ENCODE measurements at regions not wholly inside any gene's neighbourhood (a gene's known extent, or its start where the extent isn't known, plus 50 kb on each side); places are given as distances from the start of the nearest gene placed in this dataset.

DNA sequence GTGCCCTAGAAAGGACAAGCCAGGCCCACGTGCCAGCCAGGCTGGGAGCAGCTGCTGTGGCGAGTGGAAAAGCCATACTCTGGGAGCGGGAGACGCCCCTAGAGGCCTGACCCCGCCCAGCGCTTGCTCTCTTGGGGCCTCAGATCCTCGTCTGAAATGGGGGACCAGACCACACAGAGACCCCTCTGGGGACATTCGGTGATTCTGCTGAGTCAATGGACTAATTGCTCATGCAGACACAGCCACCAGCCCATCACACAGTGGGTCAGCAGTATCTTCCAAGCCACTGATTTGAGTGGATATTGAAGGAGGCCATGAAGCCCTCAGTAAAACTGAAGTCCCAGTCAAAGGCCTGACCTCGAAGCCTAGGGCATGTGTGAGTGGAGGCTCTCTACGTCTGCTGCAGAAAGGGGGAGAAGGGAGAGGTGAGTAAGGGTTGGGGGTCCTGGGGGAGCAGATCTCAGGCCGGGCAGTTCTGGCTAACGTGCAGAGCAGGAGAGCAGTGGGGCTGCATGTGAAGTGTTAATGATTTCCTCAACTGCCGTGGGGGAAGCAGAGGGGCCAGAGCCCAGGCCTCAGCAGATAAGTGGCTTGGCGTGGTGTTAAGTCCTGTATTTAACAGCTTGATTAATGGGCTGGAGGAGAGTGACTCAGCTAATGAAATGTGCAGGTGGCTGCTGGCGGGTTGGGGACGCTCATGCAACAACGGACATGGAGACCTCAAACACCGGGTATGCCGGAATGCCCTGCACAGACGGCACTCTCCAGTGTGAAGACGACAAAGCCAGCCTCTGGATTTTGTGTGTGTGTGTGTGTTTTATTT, 104.4 kb upstream of the TWIST2 start:
- no peak for DNase-seq
- intact Hi-C loops (cut with micrococcal nuclease), result no loop called here
- Mint-ChIP-seq H3K9me3 (no peaks in the 10 kb centered on the region), H3K27me3 (peaks cover 6% of the 10 kb centered on the region), H3K27ac (no peak overlapping the region), H3K4me1 (no peaks in the 10 kb centered on the region), H3K4me3 (no peak overlapping the region), H3K36me3 (ENCODE audit: low read depth) (no peaks in the 10 kb centered on the region)
- POLR2A ChIA-PET, result no interaction called here
- TF ChIP-seq, protein P1, sequence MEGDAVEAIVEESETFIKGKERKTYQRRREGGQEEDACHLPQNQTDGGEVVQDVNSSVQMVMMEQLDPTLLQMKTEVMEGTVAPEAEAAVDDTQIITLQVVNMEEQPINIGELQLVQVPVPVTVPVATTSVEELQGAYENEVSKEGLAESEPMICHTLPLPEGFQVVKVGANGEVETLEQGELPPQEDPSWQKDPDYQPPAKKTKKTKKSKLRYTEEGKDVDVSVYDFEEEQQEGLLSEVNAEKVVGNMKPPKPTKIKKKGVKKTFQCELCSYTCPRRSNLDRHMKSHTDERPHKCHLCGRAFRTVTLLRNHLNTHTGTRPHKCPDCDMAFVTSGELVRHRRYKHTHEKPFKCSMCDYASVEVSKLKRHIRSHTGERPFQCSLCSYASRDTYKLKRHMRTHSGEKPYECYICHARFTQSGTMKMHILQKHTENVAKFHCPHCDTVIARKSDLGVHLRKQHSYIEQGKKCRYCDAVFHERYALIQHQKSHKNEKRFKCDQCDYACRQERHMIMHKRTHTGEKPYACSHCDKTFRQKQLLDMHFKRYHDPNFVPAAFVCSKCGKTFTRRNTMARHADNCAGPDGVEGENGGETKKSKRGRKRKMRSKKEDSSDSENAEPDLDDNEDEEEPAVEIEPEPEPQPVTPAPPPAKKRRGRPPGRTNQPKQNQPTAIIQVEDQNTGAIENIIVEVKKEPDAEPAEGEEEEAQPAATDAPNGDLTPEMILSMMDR (IDR thresholded peaks at IDR 0.05), result no peak
- CTCF ChIA-PET, result no interaction called here
- ATAC-seq (ENCODE audit: low read depth), result no peak

GRCh38 chr2:238744951-238745350, 102.9 kb upstream of the TWIST2 start:
- Mint-ChIP-seq H3K27ac (no peak overlapping the region), H3K36me3 (ENCODE audit: low read depth) (no peaks in the 10 kb centered on the region), H3K27me3 (peaks cover 4% of the 10 kb centered on the region), H3K4me3 (no peak overlapping the region), H3K4me1 (no peaks in the 10 kb centered on the region), H3K9me3 (peaks cover 7% of the 10 kb centered on the region)
- CTCF ChIA-PET, result no interaction called here
- TF ChIP-seq, protein P1 (IDR thresholded peaks at IDR 0.05), result no peak
- no peak for DNase-seq
- ATAC-seq (ENCODE audit: low read depth), result no peak
- intact Hi-C loops (cut with micrococcal nuclease), result no loop called here
- POLR2A ChIA-PET, result no interaction called here

- TF ChIP-seq, protein P1 (IDR thresholded peaks at IDR 0.05), result no peak
- DNase-seq, result no peak
- H3K4me3 Mint-ChIP-seq, result no peak overlapping the region
- no peak overlapping the region for H3K27ac Mint-ChIP-seq
- peaks cover 16% of the 10 kb centered on the region for H3K9me3 Mint-ChIP-seq
- intact Hi-C loops (cut with micrococcal nuclease), result no loop called here
- H3K4me1 Mint-ChIP-seq, result no peaks in the 10 kb centered on the region
- no peaks in the 10 kb centered on the region for H3K36me3 Mint-ChIP-seq (ENCODE audit: low read depth)
- ATAC-seq (ENCODE audit: low read depth), result no peak
- peaks cover 2% of the 10 kb centered on the region for H3K27me3 Mint-ChIP-seq
- ChIA-PET CTCF (no interaction called here), POLR2A (no interaction called here)
Measured at GRCh38 chr2:238745997-238746396, 101.9 kb upstream of the TWIST2 start.

DNA sequence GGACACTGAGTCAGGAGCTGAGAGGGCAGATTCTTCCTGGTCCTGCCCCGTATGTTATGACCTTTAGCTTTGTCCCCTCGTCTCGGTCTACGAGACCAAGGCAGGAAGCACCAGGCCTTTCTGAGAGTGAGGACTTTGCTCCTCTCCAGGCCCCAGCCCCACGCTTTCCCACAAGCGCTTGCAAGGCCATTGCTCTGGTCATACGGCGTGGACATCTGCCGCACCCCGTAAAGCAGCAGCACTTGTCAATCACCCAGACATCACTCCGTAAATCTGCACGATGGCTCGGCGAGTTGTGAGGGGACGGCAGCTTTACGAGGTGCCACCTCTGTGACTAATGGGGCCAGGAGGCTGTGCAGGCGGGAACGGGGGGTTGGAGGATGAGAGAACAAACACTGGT, 100.8 kb upstream of the TWIST2 start:
- ATAC-seq (ENCODE audit: low read depth) (no peak), DNase-seq (no peak)
- Mint-ChIP-seq H3K4me3 (no peak overlapping the region), H3K4me1 (no peaks in the 10 kb centered on the region), H3K27ac (no peak overlapping the region), H3K27me3 (peaks cover 2% of the 10 kb centered on the region), H3K36me3 (ENCODE audit: low read depth) (no peaks in the 10 kb centered on the region), H3K9me3 (peaks cover 18% of the 10 kb centered on the region)
- POLR2A ChIA-PET, result no interaction called here
- TF ChIP-seq, protein P1 (IDR thresholded peaks at IDR 0.05), result no peak
- intact Hi-C loops (cut with micrococcal nuclease), result no loop called here
- CTCF ChIA-PET, result no interaction called here

DNA sequence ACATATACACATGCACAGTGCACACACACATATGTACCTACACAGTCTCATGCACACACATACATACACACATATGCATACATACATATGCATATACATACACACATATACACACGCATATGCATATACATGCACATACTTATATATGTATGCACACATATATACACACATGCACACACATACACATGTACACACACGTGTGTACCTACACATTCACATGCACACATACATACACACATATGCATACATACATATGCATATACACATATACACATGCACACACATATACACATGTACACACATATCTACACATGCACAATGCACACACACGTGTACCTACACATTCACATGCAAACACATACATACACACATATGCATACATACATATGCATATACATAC, 100.3 kb upstream of the TWIST2 start:
- no peaks in the 10 kb centered on the region for H3K36me3 Mint-ChIP-seq (ENCODE audit: low read depth)
- no peak overlapping the region for H3K27ac Mint-ChIP-seq
- TF ChIP-seq, protein P1 (IDR thresholded peaks at IDR 0.05), result no peak
- DNase-seq (no peak), ATAC-seq (ENCODE audit: low read depth) (no peak)
- peaks cover 18% of the 10 kb centered on the region for H3K9me3 Mint-ChIP-seq
- ChIA-PET CTCF (no interaction called here), POLR2A (no interaction called here)
- peaks cover 2% of the 10 kb centered on the region for H3K27me3 Mint-ChIP-seq
- no peaks in the 10 kb centered on the region for H3K4me1 Mint-ChIP-seq
- intact Hi-C loops (cut with micrococcal nuclease), result no loop called here
- H3K4me3 Mint-ChIP-seq, result no peak overlapping the region
